ENCODE measurements at regions not wholly inside any gene's neighbourhood (a gene's known extent, or its start where the extent isn't known, plus 50 kb on each side); places are given as distances from the start of the nearest gene placed in this dataset.

DNA sequence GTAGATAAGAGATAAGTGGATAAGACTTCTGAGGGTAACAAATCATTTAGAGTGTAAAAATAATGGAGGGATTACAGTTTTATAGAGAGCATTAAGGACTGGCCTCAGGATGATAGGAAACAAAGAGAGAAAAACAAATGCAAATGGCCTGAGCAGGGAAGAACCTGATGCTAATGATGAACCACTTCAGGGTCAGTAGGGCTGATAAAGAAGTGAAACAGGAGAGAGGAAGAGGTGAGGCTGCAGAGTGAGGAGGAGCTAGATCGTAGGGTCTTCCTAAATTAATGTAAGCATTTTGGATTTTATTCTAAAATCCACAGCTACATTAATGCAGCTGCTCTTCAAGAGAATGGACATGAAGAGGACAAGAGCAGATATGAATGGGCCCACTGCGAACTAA is 698.0 kb upstream of the MEF2C start:
- TF ChIP-seq, protein P1, sequence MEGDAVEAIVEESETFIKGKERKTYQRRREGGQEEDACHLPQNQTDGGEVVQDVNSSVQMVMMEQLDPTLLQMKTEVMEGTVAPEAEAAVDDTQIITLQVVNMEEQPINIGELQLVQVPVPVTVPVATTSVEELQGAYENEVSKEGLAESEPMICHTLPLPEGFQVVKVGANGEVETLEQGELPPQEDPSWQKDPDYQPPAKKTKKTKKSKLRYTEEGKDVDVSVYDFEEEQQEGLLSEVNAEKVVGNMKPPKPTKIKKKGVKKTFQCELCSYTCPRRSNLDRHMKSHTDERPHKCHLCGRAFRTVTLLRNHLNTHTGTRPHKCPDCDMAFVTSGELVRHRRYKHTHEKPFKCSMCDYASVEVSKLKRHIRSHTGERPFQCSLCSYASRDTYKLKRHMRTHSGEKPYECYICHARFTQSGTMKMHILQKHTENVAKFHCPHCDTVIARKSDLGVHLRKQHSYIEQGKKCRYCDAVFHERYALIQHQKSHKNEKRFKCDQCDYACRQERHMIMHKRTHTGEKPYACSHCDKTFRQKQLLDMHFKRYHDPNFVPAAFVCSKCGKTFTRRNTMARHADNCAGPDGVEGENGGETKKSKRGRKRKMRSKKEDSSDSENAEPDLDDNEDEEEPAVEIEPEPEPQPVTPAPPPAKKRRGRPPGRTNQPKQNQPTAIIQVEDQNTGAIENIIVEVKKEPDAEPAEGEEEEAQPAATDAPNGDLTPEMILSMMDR (conservative IDR thresholded peaks at IDR 0.05; ENCODE audit: low read depth, low read length) = no peak
- no peak for TF ChIP-seq POLR2A (IDR thresholded peaks at IDR 0.05; ENCODE audit: low read depth, low read length)
- no peak for TF ChIP-seq RFX5 (IDR thresholded peaks at IDR 0.05; ENCODE audit: low read depth, low read length)
- TF ChIP-seq RCOR1 (IDR thresholded peaks at IDR 0.05; ENCODE audit: insufficient replicate concordance, low read length) = no peak
- TF ChIP-seq BHLHE40 (IDR thresholded peaks at IDR 0.05; ENCODE audit: low read depth, low read length) = no peak
- TF ChIP-seq SMC3 (IDR thresholded peaks at IDR 0.05; ENCODE audit: low read depth, low read length) = no peak
- no peak for TF ChIP-seq CHD1 (IDR thresholded peaks at IDR 0.05; ENCODE audit: low read depth, low read length)
- no peak for TF ChIP-seq RAD21 (IDR thresholded peaks at IDR 0.05; ENCODE audit: low read length)
- TF ChIP-seq NFE2L2 (IDR thresholded peaks at IDR 0.05; ENCODE audit: low read depth, low read length) = no peak
- no peak for TF ChIP-seq MAZ (IDR thresholded peaks at IDR 0.05; ENCODE audit: borderline replicate concordance, low read depth, low read length)
- TF ChIP-seq MAFK (IDR thresholded peaks at IDR 0.05; ENCODE audit: low read depth, low read length) = no peak
- TF ChIP-seq CEBPB (IDR thresholded peaks at IDR 0.05; ENCODE audit: low read depth, low read length) = no peak
